ENCODE measurements at regions not wholly inside any gene's neighbourhood (a gene's known extent, or its start where the extent isn't known, plus 50 kb on each side); places are given as distances from the start of the nearest gene placed in this dataset.

DNA sequence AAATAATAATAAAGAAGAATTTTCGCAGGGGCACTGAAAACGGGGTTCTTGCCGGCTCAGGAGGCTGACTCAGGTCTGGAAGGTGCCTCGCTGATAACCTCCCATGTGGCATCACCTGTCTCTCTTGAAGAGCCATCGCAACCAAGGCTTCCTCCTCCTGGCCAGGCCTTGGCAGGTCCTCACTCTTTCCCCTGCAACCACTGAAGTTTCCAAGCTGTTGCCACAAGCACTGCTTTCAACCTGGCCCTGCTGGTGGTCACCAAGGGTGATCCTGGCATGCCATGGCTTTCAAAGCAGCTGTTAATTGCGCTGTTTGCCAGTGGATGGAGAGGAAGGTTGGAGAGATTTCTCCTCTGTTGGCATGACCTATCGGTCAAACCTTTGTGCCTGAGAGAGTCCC is 163.6 kb upstream of the COPS8 start:
- DNase-seq (ENCODE audit: low read depth): no peak

DNA sequence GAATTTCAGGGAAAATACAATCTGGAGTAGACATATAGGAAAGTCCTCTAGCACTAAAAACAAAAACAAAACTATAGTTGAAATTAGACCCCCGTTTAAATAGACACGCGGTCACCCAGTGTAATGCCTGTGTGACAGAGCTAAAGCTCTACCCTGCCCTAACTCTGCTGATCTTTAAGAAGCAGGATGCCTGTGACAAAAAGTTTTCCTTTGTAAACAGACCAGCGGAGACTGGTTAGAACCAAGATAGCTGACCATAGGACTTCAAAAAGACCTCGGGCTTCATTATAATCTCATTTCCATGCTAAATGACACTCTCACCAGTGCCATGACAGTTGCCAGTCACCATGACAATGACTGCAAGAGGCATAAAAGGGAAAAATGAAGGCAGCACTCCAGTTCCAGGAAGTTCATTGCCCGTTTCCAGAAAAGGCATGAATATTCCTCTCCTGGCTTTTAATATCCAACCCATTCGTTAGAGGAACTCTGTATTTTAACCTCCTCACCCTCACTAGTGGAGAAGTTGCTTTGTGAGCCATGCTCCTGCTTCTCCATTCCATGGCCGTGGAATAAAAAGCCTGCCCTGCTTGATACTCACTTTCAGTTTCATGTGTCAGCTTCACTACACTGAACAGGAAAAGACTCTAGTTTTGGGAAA is 157.2 kb upstream of the COPS8 start:
- DNase-seq (ENCODE audit: low read depth): peak; percentile 20

DNA sequence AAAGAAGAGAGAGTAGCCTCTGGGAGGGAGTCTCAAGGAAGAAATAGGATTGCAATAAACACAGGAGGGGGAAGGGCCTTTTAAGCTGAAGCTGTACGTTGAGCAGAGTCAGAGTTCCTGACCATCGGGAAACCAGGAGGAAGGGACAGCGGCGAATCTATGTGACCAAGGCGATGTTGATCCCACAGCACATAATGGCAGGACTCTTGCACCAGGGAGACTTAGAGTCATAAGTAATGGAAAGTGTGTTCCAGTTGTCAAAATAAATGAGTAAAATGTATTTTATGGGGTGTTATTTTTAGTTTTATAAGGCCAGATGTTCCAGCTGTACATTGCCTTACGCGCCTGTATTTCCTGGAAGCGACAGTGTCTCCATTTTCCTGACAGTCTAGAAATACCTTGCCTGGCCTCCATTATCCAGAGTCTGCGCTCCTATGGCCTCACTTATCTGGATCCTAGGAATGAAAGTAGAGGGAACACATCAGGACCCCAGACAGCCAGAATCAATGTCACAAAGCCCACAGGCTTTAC is 152.8 kb upstream of the COPS8 start:
- DNase-seq (ENCODE audit: low read depth): no peak

DNA sequence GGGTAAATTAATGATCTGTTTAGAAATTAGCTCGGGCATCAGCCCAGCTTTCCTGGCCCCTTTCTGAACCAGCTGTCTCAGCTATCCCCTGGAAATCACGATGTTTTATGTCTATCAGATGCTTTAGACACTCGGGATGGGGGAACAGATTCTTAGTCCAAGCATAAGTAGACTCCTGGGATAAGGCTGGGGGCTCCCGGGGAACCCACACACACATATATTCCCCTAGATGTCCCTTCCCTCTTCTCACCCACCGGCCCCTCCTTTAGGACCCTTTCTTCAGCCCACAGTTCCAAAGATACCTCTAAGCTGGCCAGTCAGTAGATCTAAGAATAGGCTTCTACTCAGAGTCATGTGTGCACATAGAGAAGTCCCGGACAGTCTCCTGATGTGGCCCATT is 151.5 kb upstream of the COPS8 start:
- DNase-seq (ENCODE audit: low read depth): no peak

DNA sequence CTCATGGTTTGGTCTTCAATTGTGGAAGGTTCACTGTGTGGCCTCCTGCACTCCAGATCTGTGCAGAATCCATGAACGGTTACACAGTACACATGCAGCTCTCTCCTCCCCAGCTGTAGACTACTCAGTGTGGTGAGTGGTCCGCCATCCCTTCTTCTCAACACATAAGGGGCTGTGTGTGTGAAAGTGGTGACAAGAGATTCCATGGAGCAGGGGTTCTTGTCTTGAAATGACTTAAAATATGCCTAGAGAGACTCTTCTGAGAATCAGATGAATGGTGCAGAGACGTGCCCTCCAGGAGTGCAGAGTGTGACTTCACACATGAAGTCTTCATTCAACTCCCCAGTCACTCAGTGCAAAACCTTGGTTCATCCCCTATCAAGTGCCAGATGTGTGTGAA is 151.0 kb upstream of the COPS8 start:
- no peak for DNase-seq (ENCODE audit: low read depth)

DNA sequence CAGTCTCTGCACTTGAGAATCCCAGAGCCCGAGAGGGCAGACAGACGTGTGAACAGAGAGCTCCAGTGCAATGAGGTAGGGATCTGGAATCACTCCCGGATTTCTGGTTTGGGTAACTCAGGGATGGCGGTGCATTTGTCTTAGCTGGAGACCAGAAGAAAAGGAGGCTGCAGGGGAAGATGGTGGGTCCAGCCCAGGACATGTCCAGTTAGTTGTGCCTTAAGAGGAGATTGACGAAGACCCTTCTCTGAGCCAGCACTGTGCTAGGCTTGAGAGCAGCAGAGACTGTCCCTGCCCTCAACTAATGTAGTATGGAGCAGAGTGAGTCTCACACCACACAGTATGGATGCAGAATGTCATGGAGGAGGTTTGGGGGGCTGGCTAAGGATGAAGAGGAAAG is 150.6 kb upstream of the COPS8 start:
- DNase-seq (ENCODE audit: low read depth): no peak

DNA sequence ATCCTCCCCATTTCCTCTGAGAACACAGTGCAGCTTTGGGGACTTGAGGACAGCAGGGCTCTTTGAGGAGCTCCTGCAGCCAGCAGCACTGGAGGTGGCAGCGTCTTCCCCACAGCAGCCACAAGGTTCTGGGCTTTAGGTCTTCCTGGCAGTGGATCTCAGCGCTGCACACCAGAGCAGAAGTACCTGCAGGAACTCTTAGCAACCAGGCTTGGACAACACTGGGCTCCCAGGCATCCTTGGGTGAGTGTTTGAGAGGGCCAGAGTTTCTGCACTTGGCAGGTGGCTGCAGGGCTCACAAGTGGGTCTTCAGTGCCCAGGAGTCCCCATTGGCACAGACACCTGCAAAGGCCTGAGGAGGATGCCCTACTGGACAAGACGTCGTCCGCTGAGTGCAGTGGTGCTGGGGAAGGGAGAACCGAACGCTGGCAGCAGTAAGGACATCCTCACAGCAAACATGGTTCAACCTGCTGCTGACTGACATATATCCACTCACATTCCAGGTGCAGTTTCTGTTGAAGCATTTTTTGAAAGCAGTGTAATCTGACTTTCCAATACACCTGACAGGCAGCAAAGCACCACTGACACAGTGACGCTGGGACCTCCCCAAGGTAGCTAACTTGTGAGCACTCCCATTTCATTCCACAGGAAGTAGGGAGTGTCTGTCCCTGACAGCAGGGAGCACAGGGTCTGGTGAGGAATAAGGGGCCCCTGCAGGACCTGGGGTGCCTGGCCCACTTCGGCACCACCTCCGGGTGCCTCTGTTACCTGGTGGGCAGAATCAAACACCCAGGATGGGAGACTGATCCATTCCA is 149.9 kb upstream of the COPS8 start:
- no peak for DNase-seq (ENCODE audit: low read depth)

DNA sequence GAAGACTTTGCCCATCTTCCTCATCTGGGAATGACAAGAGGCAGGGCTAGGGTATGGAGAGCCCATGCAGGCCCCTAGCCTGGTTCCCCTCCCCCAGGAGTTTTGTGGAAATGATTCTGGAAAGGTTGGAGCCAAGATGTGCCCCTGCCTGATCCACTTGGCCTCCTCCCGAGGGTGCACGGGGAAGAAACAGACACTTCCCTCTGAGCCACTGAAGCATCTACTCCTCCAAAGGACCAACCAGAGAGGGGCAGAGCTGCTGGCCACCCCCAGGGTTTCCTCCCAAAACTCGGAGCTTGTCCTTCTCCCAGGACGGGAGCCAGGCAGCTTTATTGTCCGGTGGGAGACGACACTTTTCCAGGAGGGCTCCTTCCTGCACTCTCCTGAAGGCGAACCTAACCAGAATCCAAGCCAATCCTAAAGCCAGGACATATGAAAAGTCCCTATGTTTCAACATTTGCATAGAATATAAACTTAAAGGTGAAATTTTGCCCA is 149.2 kb upstream of the COPS8 start:
- DNase-seq (ENCODE audit: low read depth): no peak

DNA sequence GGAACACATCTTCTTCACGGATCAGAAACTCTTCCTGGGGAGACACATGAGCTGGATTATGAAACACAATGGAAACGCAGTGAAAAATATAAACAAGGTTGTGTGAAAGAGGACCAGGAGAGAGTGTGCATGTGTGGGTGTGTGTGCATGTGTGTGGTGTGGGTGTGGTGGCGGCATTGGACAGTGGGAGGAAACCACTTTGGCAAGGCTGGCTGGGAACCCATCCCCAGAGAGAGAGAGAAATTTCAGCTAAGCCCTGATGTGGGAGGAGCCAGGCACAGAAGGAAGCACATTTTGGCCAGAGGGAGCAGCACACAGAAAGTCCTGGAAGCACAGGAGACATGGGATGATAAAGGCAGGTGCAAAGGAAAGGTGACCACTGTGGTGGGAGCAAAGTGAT is 147.6 kb upstream of the COPS8 start:
- DNase-seq (ENCODE audit: low read depth): no peak

DNA sequence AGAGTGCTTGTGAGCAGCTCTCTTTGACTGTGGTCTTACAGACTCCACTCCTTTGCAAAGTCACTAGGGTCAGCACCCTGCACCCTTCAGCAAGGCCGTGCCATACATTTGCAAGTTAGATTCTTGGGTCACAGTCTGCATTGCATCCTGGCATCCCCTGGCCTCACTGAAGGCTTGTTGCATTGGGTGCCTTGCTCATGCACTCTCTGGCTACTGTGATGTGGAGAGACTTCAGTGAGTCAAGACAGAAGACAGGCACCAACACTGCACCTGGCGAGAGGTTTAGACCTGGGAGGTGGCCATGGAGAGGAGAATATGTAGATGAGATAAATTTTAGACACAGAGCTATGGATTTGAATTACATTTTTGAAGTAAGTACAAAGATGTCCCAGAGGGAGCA is 146.4 kb upstream of the COPS8 start:
- no peak for DNase-seq (ENCODE audit: low read depth)

DNA sequence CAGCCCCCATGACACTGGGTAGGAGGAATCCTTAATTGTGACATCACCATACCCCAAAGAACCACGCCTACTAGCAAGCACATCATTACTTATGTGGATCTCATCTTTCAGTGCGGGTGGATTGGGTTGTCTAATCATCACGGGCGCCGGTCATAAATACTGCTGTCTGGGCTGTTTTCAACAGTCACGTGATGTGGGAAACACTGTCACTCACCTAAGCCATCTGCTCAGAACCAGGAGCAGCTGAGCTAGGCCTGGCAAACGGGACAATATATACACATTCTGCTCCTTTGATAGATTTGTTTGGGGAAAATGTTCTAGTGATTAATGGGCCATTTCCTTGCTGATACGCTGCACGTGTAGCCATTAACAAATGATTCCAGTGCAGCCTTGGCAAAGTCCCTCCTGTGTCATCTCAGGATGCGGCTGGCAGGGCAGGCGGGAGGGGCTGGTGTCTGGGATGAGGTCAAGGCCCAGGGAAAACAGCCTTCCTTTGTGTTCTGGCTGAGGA is 145.9 kb upstream of the COPS8 start:
- no peak for DNase-seq (ENCODE audit: low read depth)

DNA sequence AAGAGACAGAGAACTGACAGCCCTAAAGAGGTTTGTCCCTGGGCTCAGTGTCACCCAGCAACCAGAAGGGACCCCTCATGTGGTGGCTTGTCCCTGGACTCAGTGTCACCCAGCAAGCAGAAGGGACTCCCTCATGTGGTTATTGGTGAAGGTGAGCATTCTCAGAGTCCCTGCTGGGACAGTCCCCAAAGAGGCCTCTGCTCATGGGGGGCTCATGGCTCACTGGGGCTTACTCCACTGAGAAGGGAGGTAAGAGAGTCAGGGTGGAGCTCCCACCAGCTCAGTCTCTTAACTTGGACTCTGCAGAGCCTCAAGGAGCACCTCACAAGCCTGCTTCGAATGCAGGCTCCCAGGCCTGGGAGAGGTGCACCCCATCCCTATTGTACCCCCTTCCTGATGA is 145.2 kb upstream of the COPS8 start:
- no peak for DNase-seq (ENCODE audit: low read depth)

DNA sequence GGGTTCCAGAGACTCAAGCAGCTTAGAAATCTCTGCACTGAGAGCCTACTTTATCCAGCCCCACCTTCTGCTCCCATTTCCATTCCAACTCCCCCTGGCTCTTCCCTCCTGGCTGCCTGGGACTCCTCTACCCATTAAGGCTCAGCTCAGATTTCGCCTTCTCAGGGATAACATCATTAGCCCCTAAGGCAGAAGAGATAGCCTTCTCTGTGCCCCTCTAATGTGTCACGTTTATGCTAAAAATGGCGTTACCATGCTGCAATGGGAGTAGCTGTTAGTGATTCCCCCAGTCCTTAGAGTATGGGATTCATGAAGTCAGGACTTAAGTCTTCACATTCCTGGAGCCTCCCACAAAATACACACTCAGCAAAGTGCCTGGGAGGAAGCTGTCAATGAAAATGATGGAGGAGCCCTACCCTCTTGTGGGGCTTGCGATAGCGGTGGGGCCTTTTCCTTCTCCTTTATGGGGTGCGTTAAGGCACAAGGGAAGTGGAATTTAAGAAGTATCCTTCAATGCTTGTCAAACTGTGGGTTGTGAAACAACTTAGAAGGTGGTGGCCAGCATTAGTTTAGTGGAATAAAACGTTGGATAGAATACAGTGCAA is 144.7 kb upstream of the COPS8 start:
- no peak for DNase-seq (ENCODE audit: low read depth)

DNA sequence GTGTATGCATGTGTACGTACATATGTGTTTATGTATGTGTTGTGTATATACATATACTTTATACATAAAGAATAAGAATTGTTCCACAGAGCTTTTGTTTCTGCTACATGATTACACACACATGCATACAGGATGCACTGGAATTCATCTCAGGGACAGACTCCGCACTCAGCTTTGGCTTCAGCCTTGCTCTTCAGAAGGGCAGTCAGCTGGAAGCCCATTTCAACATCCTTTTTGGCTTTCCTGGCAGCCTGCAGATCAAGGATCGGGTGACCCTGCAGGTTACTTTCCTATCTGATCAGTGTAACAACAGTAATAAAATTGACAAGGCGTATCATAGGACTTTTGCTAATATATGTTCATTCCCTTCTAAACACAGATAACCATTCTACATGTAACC is 144.1 kb upstream of the COPS8 start:
- DNase-seq (ENCODE audit: low read depth): no peak

DNA sequence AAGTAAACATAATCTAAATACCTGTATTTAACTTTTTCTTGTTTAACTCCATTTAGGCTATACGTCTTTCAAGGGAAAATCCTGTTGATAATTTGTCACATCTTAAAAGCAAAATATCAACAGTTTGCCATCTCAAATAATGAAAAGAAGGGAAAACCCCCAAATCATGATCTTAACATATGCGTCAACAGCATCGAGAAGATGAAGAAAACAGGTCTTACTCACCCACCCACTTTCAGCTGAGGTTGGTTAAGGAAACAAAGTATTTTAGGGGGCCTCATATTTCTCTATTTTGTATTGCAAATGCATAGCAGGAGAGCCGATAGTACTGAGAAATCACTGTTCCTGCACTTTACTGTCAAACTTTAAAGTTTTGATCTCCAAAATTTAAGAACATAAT is 143.1 kb upstream of the COPS8 start:
- DNase-seq (ENCODE audit: low read depth): no peak

DNA sequence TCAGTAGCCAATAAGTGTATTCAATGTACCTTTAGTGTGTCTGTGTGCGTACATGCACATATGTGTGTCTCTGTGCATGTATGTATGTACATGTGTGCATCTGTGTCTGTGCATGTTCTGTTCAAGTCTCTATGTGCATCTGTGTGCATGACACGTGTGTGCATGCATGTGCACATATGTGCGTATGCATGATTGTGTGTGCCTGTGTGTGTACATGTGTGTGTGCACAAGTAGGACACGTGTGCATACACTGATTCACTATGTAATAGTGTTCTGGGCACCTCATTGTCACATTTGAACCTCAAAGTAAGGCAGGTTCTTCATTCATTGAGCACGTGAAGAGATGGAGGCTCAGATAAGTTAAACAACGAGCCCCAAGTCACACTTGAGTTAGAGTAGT is 142.6 kb upstream of the COPS8 start:
- DNase-seq (ENCODE audit: low read depth): no peak

DNA sequence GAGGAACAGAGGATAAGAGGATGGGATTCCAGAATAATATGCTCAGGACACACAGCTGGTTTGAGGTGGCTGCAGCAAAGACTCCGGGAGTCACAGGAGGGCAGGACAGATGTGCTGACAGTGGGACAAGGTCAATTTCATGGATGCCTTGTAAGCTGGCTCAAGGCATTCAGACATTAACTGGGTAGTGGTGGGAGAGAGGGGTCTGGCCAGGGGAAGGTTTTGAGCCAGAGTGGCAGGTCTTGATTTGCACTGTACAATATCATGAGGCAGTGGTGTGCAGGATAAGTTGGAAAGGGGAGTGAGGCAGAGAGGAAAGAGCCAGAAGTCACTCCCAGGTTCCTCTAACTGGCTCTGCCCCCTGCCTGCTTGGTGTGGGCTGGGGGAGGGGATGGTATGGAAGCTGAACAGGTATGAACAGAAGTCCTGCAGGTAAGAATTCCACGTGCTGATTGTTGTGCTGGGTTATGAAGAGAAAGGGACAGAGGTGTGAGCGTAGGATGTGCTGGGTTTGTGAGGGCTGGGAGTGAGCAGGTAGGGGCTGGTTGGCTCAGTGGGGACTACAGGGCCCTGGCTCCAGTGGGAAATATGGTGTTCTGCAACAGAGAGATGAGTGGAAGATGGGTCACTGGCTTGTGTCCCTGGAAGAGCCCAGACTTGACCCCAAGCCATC is 141.7 kb upstream of the COPS8 start:
- DNase-seq (ENCODE audit: low read depth): no peak

DNA sequence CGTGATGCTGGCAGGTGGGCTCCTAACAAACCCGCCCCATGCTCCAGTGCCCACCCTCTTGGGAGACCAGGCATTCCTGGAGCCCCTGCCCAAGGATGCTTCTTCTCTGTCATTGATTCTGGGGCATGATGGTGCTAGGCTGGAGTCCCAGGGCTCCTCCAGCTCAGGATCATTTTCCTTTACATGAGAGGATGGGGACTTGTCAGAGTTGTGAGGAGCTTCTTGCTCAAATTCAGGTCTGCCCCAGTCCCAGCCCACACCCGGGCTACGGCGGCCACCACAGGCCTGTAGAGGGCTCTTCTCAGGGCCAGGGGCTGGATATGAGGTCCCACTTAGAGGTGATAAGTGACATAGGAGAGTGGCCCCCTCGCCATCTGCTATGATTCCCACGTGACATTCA is 141.1 kb upstream of the COPS8 start:
- no peak for DNase-seq (ENCODE audit: low read depth)

DNA sequence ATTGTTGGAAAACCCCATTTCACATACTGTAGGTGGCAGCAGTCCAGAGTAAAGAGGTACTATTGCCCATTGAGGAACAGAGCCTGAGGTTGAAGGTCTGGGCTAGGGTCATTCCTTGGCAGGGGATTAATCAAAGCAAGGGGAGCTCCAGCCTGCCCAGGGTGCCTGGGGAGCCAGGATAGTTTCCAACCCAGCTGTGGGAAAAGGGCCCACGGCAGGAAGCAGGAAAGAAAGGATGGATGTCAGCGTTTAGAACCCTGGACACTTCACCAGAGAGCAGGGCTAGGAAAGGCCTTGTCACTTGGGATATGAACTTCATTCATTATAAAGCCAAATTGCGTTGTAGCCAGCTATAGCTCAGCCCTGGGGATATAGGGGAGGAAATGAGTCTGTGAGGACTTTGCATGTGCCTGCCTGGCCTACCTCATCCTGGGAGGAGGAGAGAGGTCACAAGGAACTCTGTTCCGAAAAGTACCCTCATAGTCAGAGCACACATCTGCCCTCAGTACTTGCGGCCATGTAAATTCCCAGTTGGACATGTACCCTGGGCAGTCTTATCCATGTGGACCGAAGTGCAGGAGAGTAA is 140.2 kb upstream of the COPS8 start:
- no peak for DNase-seq (ENCODE audit: low read depth)

DNA sequence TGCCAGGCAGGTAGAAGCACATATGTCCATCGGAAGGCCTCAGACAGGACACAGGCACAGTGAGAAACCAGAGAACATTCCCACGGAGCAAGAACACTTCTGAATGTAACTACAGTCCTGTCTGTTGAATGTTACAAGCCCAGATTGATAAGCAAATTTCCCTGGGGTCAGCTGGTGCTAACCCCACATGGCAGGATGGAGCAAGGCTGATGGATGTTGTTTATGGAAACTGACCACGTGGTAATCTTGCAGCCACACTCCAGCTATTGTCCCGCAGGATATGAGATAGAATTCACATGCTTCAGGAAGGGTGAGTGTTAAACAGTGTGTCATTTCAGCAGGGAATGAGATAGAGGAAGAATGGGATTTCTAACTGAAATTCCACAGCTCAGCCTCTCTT is 138.8 kb upstream of the COPS8 start:
- no peak for DNase-seq (ENCODE audit: low read depth)

DNA sequence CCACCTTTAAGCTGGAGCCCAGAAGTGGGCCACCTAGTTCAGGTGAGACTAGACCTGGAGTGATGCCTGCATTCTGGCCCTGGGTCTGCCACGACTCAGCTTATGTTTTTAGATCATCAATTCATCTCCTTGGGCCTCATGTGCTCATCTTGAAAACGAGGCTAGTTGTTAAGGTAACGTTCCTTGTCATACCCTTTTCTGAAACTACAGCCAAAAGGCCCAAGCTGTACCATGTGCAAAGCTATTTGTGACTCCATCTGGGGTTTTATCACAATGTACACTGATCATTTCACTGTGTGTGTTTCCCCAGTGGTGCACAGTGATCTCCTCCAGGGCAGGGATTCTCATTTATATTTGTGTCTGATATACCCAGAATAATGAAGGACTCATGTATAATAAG is 138.4 kb upstream of the COPS8 start:
- DNase-seq (ENCODE audit: low read depth): no peak

DNA sequence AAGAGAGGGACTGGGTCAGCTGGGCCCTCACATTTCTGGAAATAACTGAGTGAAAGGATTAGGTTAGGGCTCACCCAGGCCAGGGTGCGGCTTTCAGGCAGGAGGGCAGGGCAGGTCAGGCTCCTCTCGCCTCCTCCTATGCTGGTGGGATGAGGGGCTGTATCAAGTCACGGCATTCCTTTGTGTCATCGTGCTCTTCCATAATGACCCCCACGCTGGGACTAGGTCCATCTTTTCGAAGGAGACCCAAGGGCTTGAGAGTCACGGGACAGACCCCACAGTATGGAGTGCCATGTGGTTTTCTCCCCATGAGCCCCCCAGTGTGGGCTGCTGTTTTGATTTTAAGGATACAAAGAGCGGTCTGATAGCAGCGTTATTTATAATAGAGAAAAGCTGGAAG is 137.8 kb upstream of the COPS8 start:
- DNase-seq (ENCODE audit: low read depth): no peak
